Mesothelial cell of epicardium (in vitro differentiated cells): ENCODE measurements at regions not wholly inside any gene's neighbourhood (a gene's known extent, or its start where the extent isn't known, plus 50 kb on each side); places are given as distances from the start of the nearest gene placed in this dataset.

ENCODE experiments used
- DNase-seq, 2 experiments: peaks; one replicate each; pipeline ENCODE4 v3.0.0; 2021; ENCODE audit warnings: low spot score in 2 of 2; ENCODE audit not compliant: unreplicated experiment in 2 of 2
- H3K27ac Mint-ChIP-seq: 2 replicates; pipeline ENCODE4 v1.8.0; 2021; ENCODE audit warnings: mixed read lengths
- H3K27me3 Mint-ChIP-seq: 2 replicates; pipeline ENCODE4 v1.8.0; 2021; ENCODE audit warnings: low read depth, mixed read lengths
- H3K36me3 Mint-ChIP-seq: 2 replicates; pipeline ENCODE4 v1.8.0; 2021; ENCODE audit warnings: mixed read lengths
- H3K4me1 Mint-ChIP-seq: 2 replicates; pipeline ENCODE4 v1.8.0; 2021; ENCODE audit warnings: mixed read lengths
- H3K4me3 Mint-ChIP-seq: 2 replicates; pipeline ENCODE4 v1.8.0; 2021; ENCODE audit warnings: mild to moderate bottlenecking, moderate library complexity, mixed read lengths
- H3K9me3 Mint-ChIP-seq: 2 replicates; pipeline ENCODE4 v1.8.0; 2021; ENCODE audit warnings: mixed read lengths
- TF ChIP-seq, protein P1 (sequence below): fragments of 200-600 bp; sonication (generic); IDR thresholded peaks from one replicate; pipeline ENCODE4 v1.5.0; 2021; ENCODE audit warnings: antibody characterized with exemption; ENCODE audit not compliant: unreplicated experiment

- Mint-ChIP-seq H3K27me3 (no peaks in the 10 kb centered on the region), H3K4me1 (peaks cover 11% of the 10 kb centered on the region), H3K27ac (no peak overlapping the region), H3K4me3 (no peak overlapping the region), H3K9me3 (peaks cover 8% of the 10 kb centered on the region), H3K36me3 (no peaks in the 10 kb centered on the region)
- no peak for DNase-seq
- TF ChIP-seq, protein P1, sequence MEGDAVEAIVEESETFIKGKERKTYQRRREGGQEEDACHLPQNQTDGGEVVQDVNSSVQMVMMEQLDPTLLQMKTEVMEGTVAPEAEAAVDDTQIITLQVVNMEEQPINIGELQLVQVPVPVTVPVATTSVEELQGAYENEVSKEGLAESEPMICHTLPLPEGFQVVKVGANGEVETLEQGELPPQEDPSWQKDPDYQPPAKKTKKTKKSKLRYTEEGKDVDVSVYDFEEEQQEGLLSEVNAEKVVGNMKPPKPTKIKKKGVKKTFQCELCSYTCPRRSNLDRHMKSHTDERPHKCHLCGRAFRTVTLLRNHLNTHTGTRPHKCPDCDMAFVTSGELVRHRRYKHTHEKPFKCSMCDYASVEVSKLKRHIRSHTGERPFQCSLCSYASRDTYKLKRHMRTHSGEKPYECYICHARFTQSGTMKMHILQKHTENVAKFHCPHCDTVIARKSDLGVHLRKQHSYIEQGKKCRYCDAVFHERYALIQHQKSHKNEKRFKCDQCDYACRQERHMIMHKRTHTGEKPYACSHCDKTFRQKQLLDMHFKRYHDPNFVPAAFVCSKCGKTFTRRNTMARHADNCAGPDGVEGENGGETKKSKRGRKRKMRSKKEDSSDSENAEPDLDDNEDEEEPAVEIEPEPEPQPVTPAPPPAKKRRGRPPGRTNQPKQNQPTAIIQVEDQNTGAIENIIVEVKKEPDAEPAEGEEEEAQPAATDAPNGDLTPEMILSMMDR: no peak
Observed at GRCh38 chr18:62629031-62629430, 86.3 kb upstream of the PHLPP1 start.

GRCh38 chr18:62631173-62631572 lies 84.2 kb upstream of the PHLPP1 start:
- Mint-ChIP-seq H3K27me3 (no peaks in the 10 kb centered on the region), H3K9me3 (peaks cover 8% of the 10 kb centered on the region), H3K4me3 (no peak overlapping the region), H3K27ac (no peak overlapping the region), H3K4me1 (peaks cover 13% of the 10 kb centered on the region), H3K36me3 (no peaks in the 10 kb centered on the region)
- TF ChIP-seq, protein P1: no peak
- no peak for DNase-seq

DNA sequence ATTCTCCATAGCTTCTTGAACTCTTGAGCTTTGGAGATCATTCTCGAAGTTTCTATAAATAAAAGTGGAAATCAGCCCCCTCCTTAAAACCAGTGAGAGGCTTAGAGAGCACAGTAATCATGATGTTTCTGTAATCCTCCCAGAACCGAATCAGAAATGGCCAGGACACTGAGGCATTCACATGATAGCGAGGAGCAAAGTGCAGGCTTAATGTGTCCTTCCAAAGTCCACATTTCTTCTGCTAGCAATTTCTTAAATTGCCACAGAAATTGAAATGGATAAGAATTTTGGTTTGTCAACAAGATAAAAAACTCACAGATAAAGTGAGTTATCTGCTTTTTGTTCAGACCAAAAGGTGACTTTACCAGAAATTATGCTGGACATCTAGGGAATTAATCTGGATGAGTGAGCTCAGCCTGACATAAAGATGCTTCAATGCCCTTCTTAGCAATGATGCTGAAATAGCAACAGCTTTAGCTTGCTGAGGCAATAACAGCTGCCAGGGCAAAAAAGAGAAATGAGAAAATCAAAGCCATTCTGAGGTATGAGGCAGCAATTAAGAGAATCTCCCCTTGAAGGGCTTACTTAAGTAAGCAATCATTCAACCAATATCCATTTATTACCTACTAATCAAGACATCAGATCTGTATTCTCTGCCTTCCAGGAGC lies 82.4 kb upstream of the PHLPP1 start:
- Mint-ChIP-seq H3K4me1 (peaks cover 13% of the 10 kb centered on the region), H3K9me3 (peaks cover 8% of the 10 kb centered on the region), H3K36me3 (no peaks in the 10 kb centered on the region), H3K27me3 (no peaks in the 10 kb centered on the region), H3K4me3 (no peak overlapping the region), H3K27ac (no peak overlapping the region)
- TF ChIP-seq, protein P1: no peak
- DNase-seq: no peak

DNA sequence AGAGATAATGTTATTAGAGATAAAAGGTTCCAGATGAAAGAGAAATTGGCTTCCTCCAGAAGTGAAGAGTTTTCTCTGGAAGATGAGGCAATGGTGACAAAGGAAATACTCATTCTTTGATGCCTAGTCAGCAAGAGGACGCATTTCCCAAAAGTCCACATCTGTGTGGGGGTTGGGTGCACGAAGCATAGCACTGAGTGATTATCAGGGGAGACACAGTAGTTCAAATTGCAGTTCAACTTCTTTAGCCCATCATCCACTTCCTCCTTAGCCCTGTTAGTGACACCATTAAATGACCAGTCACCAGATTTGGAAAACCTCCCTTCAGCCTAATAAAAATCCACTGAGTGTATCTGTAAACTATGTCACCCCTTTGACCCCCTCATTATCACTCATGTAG lies 80.9 kb upstream of the PHLPP1 start:
- Mint-ChIP-seq H3K4me3 (no peak overlapping the region), H3K27ac (no peak overlapping the region), H3K36me3 (no peaks in the 10 kb centered on the region), H3K9me3 (no peaks in the 10 kb centered on the region), H3K4me1 (peaks cover 13% of the 10 kb centered on the region), H3K27me3 (no peaks in the 10 kb centered on the region)
- DNase-seq: no peak
- TF ChIP-seq, protein P1: no peak

DNA sequence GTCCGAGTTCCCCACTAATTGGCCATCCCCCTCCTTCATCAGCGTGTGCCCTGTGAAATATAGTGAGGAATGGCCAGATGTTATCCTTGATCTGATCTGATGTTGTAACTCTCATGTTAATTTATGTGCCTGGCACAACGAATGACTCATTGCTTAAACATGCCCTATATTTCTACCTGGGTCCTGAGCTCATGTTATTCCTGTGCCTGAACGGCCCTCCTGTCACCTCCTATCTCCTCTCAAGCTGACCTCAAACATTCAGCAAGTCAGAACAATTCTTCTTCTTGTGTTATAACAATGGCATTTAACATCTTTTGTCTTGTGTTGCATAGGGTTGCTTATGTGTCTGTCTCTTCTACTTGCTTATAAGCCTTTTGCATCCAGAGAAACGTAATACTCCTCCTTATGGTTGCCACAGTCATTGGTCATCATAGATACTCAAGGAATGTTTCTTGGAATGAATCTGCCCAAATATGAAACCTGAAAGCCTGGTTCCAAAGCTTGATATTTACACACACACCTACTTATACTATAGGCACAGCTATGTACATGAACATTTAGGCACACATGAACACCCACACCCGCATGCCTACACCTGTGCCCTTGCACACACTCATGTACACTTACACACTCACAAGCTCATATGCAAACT lies 80.2 kb upstream of the PHLPP1 start:
- Mint-ChIP-seq H3K4me1 (peaks cover 13% of the 10 kb centered on the region), H3K27me3 (no peaks in the 10 kb centered on the region), H3K36me3 (no peaks in the 10 kb centered on the region), H3K27ac (no peak overlapping the region), H3K4me3 (no peak overlapping the region), H3K9me3 (no peaks in the 10 kb centered on the region)
- no peak for DNase-seq
- TF ChIP-seq, protein P1: no peak
